Vagina (tissue), 2 donors: ENCODE measurements at regions not wholly inside any gene's neighbourhood (a gene's known extent, or its start where the extent isn't known, plus 50 kb on each side); places are given as distances from the start of the nearest gene placed in this dataset.

Experiments
- POLR2A ChIP-seq, 2 donors: fragments of 450-650 bp; IDR thresholded peaks; one replicate each; pipeline ENCODE4 v1.6.1; 2017; ENCODE audit warnings: antibody characterized with exemption in 2 of 2, mild to moderate bottlenecking in 2 of 2, moderate library complexity in 2 of 2
- TF ChIP-seq, protein P1 (sequence below), 3 experiments: fragments of 450-650 bp in 2 of 3; fragments of 200-600 bp in 1 of 3; sonication (generic) in 1 of 3; IDR thresholded peaks; one replicate each; pipeline ENCODE4 v1.5.1; 2017 to 2019; ENCODE audit warnings: antibody characterized with exemption in 3 of 3, mild to moderate bottlenecking in 2 of 3, moderate library complexity in 2 of 3

DNA sequence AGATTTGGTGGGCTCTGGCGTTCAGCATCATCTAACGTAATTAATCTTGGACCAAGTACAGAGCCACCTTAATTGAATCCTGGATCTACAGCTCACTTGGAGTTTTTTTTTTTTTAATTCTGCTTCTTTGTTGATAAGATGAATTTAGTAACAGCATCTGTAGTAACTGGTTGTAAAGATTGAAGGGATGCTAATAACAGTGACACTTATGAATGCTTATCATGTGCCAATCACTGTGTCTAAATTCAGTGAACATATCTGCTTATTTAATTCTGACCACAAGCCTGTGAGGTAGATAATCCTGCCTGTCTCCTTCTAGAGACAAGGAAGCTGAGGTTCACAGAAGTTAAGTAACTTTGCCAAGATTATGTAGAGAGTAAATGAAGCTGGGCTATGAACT, 408.0 kb downstream of the RWDD3 start:
- TF ChIP-seq, protein P1, sequence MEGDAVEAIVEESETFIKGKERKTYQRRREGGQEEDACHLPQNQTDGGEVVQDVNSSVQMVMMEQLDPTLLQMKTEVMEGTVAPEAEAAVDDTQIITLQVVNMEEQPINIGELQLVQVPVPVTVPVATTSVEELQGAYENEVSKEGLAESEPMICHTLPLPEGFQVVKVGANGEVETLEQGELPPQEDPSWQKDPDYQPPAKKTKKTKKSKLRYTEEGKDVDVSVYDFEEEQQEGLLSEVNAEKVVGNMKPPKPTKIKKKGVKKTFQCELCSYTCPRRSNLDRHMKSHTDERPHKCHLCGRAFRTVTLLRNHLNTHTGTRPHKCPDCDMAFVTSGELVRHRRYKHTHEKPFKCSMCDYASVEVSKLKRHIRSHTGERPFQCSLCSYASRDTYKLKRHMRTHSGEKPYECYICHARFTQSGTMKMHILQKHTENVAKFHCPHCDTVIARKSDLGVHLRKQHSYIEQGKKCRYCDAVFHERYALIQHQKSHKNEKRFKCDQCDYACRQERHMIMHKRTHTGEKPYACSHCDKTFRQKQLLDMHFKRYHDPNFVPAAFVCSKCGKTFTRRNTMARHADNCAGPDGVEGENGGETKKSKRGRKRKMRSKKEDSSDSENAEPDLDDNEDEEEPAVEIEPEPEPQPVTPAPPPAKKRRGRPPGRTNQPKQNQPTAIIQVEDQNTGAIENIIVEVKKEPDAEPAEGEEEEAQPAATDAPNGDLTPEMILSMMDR (IDR thresholded peaks at IDR 0.05) = no peak
- TF ChIP-seq POLR2A (IDR thresholded peaks at IDR 0.05) = no peak
